ENCODE measurements at regions not wholly inside any gene's neighbourhood (a gene's known extent, or its start where the extent isn't known, plus 50 kb on each side); places are given as distances from the start of the nearest gene placed in this dataset.
"Not testable (repeated sequence)": the region's sequence is repeated elsewhere in the genome, so short reads cannot be mapped to it uniquely, and the experiment has no call there.

DNA sequence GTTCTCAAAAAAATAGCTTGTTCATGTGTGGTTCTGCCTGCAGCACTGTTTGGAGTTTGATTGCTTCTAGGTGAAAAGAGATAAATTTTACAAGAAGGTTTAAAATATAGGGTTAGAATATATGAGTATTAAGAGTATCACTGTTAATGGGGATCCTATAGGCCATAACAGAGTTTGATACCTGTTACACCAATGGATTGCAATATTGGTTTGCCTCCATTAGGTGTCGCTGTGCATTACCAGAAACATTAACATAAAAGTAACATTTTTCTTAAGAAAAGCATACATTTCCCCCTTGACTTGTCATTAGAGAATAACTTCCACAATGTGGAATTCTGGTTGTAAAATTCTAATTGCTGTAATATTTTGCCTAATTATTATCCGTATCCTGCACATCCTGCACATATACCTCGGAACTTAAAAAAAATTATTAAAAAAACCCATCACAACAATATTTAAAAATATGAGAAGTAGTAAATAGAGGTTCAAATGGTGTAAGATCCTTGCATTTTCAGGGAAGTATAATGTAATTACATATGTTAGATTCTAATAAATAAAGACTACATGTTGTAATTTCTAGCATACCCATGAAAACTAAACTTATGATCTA lies 63.0 kb downstream of the CYP4A11 start:
- peak; percentile 25 for DNase-seq

DNA sequence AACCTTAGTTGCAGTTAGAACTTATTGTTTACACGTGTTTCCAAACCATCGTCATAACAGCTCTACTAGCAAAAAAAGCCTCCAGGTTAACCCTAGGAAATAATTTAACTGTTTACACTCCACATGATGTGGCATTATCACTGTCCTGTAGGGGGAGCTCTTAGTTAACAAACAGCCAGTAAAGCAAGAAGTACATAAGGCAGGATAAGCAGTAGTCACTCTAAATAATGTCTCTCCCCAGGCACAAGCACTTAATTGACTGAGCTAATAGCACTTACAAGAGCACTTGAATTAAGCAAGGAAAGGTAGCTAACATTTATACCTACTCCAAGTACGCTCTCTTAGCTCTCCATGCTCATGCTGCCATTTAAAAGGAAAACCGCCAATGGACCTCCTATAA lies 65.2 kb downstream of the CYP4A11 start:
- DNase-seq: not testable (repeated sequence)
